Ishikawa (cell line): ENCODE measurements at regions not wholly inside any gene's neighbourhood (a gene's known extent, or its start where the extent isn't known, plus 50 kb on each side); places are given as distances from the start of the nearest gene placed in this dataset.

Source experiments
- CEBPB ChIP-seq: IDR thresholded peaks from 2 replicates; pipeline ENCODE4 v1.6.1; 2012
- CREB1 ChIP-seq: IDR thresholded peaks from 2 replicates; pipeline ENCODE4 v1.6.1; 2012; ENCODE audit warnings: low read depth
- EP300 ChIP-seq: IDR thresholded peaks from 2 replicates; pipeline ENCODE4 v1.6.1; 2012; ENCODE audit warnings: borderline replicate concordance
- FOXM1 ChIP-seq: IDR thresholded peaks from 2 replicates; pipeline ENCODE4 v1.6.1; 2012; ENCODE audit warnings: low read depth, borderline replicate concordance
- NFIC ChIP-seq: IDR thresholded peaks from 2 replicates; pipeline ENCODE4 v1.6.1; 2012
- RAD21 ChIP-seq: IDR thresholded peaks from 2 replicates; pipeline ENCODE4 v1.6.1; 2012; ENCODE audit warnings: low read depth
- TAF1 ChIP-seq: IDR thresholded peaks from 2 replicates; pipeline ENCODE4 v1.6.1; 2012; ENCODE audit warnings: low read depth, mild to moderate bottlenecking
- TEAD4 ChIP-seq: IDR thresholded peaks from 2 replicates; pipeline ENCODE4 v1.6.1; 2012
- USF1 ChIP-seq: IDR thresholded peaks from 2 replicates; pipeline ENCODE4 v1.6.1; 2012
- YY1 ChIP-seq: IDR thresholded peaks from 2 replicates; pipeline ENCODE4 v1.6.1; 2012; ENCODE audit warnings: low read depth
- TF ChIP-seq, protein P1 (sequence below): IDR thresholded peaks from 2 replicates; pipeline ENCODE4 v1.6.1; 2012; ENCODE audit warnings: low read depth, mild to moderate bottlenecking
- TF ChIP-seq, protein P2 (sequence below): IDR thresholded peaks from 2 replicates; pipeline ENCODE4 v1.6.1; 2012

DNA sequence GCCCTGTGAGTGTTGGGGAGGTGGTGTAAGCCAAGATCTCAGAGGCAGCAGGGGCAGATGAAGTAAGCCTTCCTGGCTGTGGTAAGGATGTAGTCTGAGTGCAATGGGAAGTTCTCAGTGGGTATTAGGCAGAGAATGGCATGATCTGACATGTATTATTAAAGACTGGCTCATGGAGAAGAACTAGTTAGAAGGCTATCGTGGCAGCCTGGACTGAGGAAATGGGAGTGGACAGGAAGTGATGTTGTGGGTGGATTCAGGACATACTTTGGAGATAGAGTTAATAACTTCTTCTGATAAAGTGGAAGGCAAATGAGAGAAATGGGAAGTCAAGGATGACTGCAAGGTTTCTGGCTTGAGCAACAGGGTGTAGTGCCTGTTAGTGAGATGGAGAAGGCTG, 250.9 kb upstream of the CFAP20DC start:
- TF ChIP-seq, protein P1, sequence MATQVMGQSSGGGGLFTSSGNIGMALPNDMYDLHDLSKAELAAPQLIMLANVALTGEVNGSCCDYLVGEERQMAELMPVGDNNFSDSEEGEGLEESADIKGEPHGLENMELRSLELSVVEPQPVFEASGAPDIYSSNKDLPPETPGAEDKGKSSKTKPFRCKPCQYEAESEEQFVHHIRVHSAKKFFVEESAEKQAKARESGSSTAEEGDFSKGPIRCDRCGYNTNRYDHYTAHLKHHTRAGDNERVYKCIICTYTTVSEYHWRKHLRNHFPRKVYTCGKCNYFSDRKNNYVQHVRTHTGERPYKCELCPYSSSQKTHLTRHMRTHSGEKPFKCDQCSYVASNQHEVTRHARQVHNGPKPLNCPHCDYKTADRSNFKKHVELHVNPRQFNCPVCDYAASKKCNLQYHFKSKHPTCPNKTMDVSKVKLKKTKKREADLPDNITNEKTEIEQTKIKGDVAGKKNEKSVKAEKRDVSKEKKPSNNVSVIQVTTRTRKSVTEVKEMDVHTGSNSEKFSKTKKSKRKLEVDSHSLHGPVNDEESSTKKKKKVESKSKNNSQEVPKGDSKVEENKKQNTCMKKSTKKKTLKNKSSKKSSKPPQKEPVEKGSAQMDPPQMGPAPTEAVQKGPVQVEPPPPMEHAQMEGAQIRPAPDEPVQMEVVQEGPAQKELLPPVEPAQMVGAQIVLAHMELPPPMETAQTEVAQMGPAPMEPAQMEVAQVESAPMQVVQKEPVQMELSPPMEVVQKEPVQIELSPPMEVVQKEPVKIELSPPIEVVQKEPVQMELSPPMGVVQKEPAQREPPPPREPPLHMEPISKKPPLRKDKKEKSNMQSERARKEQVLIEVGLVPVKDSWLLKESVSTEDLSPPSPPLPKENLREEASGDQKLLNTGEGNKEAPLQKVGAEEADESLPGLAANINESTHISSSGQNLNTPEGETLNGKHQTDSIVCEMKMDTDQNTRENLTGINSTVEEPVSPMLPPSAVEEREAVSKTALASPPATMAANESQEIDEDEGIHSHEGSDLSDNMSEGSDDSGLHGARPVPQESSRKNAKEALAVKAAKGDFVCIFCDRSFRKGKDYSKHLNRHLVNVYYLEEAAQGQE = no peak
- TF ChIP-seq CEBPB = no peak
- no peak for TF ChIP-seq EP300
- TF ChIP-seq CREB1 = no peak
- TF ChIP-seq YY1 = no peak
- TF ChIP-seq USF1 = no peak
- TF ChIP-seq, protein P2, sequence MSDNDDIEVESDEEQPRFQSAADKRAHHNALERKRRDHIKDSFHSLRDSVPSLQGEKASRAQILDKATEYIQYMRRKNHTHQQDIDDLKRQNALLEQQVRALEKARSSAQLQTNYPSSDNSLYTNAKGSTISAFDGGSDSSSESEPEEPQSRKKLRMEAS = no peak
- TF ChIP-seq TAF1 = no peak
- no peak for TF ChIP-seq TEAD4
- no peak for TF ChIP-seq RAD21
- TF ChIP-seq NFIC = no peak
- no peak for TF ChIP-seq FOXM1
